H1 (cell line): ENCODE measurements at regions not wholly inside any gene's neighbourhood (a gene's known extent, or its start where the extent isn't known, plus 50 kb on each side); places are given as distances from the start of the nearest gene placed in this dataset.

Experiments used
- FOSL1 ChIP-seq: IDR thresholded peaks from 2 replicates; pipeline ENCODE4 v1.6.1; 2011; ENCODE audit warnings: mild to moderate bottlenecking, low read depth, low read length, moderate library complexity; ENCODE audit not compliant: insufficient read depth

- no peak for TF ChIP-seq FOSL1
These were observed 163.0 kb upstream of the RNPC3 start (continued) for GRCh38 chr1:103362348-103363007.
